ENCODE measurements at regions not wholly inside any gene's neighbourhood (a gene's known extent, or its start where the extent isn't known, plus 50 kb on each side); places are given as distances from the start of the nearest gene placed in this dataset.

- ChIA-PET RAD21 (ENCODE audit: unreplicated experiment) (no interaction called here), POLR2A (no interaction called here), CTCF (interaction anchor here (1.1 kb wide), 1 partner anchor 11 kb away, joined by 3 read pairs; no protein-coding TSS in a partner anchor), SMC1A (ENCODE audit: uncharacterized antibody, unreplicated experiment) (interaction anchor here (1.0 kb wide), 1 partner anchor 157 kb away, joined by 3 read pairs; no protein-coding TSS in a partner anchor)
- Histone ChIP-seq H3K27ac (ENCODE audit: control insufficient read depth, insufficient read depth) (no peak overlapping the region), H3K4me3 (no peak overlapping the region), H3K79me2 (ENCODE audit: control insufficient read depth, insufficient read depth, low read length) (no peaks in the 10 kb centered on the region), H3K9ac (ENCODE audit: control insufficient read depth, insufficient read depth, low read length) (no peak overlapping the region), H3K4me2 (ENCODE audit: control insufficient read depth, insufficient read depth) (no peak overlapping the region), H3K9me3 (replicated peaks; ENCODE audit: control insufficient read depth, insufficient read depth, low read length) (no peaks in the 10 kb centered on the region), H3K36me3 (ENCODE audit: control insufficient read depth in 2 of 2, insufficient read depth in 2 of 2, low read length in 1 of 2) (no peaks in the 10 kb centered on the region), H3K4me1 (ENCODE audit: control insufficient read depth, insufficient read depth, low read length) (no peaks in the 10 kb centered on the region), H3K27me3 (replicated peaks in 1 of 2; ENCODE audit: control insufficient read depth in 2 of 2, insufficient read depth in 2 of 2, low read length in 1 of 2) (no peaks in the 10 kb centered on the region), H4K20me1 (ENCODE audit: control insufficient read depth, insufficient read depth) (no peaks in the 10 kb centered on the region), H2AFZ (ENCODE audit: control insufficient read depth, low read depth, low read length) (no peak overlapping the region)
- DNase-seq (ENCODE audit: low read depth, low spot score) (no peak), ATAC-seq (no peak), FAIRE-seq (no peak)
- 19% methylated on average over 3 of the region's 3 CpGs for WGBS (ENCODE audit: insufficient coverage, insufficient replicate concordance, low lambda C conversion rate, missing lambda C conversion rate)
- TF ChIP-seq SIX5 (IDR thresholded peaks at IDR 0.05; ENCODE audit: low read depth, low read length, severe bottlenecking) (no peak), BRCA1 (IDR thresholded peaks at IDR 0.05; ENCODE audit: low read depth, low read length) (no peak), TCF3 (IDR thresholded peaks at IDR 0.05; ENCODE audit: borderline replicate concordance, insufficient read depth, low read depth, low read length) (no peak), SPI1 (IDR thresholded peaks at IDR 0.05; ENCODE audit: borderline replicate concordance, insufficient read depth, low read depth, low read length) (no peak), SIN3A (IDR thresholded peaks at IDR 0.05; ENCODE audit: low read depth, low read length) (no peak), MLLT1 (IDR thresholded peaks at IDR 0.05) (no peak), PKNOX1 (IDR thresholded peaks at IDR 0.05) (no peak), SREBF1 (IDR thresholded peaks at IDR 0.05; ENCODE audit: low read length) (no peak), SUZ12 (IDR thresholded peaks at IDR 0.05; ENCODE audit: unreplicated experiment) (no peak), ZNF24 (IDR thresholded peaks at IDR 0.05) (no peak), ZBTB33 (IDR thresholded peaks at IDR 0.05) (no peak), CHD2 (IDR thresholded peaks at IDR 0.05; ENCODE audit: borderline replicate concordance, low read depth, low read length) (no peak), PAX8 (IDR thresholded peaks at IDR 0.05) (no peak), FOXM1 (IDR thresholded peaks at IDR 0.05; ENCODE audit: low read depth, low read length) (no peak), ZSCAN29 (IDR thresholded peaks at IDR 0.05) (no peak), EED (IDR thresholded peaks at IDR 0.05; ENCODE audit: low read depth) (no peak), GABPA (IDR thresholded peaks at IDR 0.05; ENCODE audit: low read depth) (no peak), CHD1 (IDR thresholded peaks at IDR 0.05; ENCODE audit: low read depth, low read length) (no peak)
- BruUV-seq (replicated peaks): no TSS peak
- in situ Hi-C loops (cut with MboI) (no loop called here), intact Hi-C loops (cut with micrococcal nuclease; ENCODE audit: unreplicated experiment) (no loop called here)
These were observed 327.7 kb downstream of the PAPSS1 start for GRCh38 chr4:107392380-107392779.
